ENCODE measurements at regions not wholly inside any gene's neighbourhood (a gene's known extent, or its start where the extent isn't known, plus 50 kb on each side); places are given as distances from the start of the nearest gene placed in this dataset.

- no peak for TF ChIP-seq IRF3 (IDR thresholded peaks at IDR 0.05; ENCODE audit: low read depth, low read length)
These were observed 1574.7 kb downstream of the STIM2 start (continued) for GRCh38 chr4:28435314-28435713.

DNA sequence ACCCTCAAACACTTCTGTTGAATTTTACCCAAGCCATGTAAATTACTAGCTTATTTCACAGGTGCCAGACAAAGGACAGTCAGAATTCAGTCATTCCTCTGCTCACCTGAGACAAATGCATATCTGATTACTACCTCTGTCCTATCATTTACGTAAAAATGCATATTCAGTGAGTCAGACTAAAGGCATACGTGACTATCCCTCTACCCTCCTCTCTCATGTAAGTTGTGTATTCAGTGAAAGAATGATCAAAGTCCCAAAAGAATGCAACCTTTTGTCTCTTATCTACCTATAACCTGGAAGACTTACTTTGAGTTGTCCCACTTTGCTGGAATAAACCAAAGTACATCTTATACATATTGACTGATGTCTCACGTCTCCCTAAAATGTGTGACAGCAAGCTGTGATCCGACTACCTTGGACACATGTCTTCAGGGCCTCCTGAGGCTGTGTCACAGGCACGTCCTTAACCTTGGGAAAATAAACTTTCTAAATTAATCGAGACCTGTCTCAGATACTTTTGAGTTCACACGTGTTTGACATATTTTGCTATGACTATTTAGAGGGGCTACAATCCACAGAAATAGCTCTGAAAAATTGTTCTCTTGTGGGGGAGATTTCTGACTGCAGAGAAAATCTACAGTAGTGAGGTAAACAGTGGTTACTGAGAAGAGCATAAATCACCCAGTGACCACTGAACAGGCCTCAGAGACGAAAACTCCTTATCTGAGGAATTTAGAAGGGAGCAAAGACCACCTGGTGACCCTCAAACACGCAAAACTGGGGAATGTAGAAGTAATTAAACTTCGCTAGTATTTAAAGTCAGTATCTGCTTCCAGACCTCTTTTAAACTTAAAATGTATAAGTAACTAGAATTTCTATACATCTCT lies 1575.8 kb downstream of the STIM2 start:
- H3K79me2 ChIP-seq (ENCODE audit: insufficient read depth), result no peaks in the 10 kb centered on the region
- TF ChIP-seq CHD2 (IDR thresholded peaks at IDR 0.05; ENCODE audit: low read length, partially characterized antibody), result no peak
- no peak for TF ChIP-seq POLR2AphosphoS5 (IDR thresholded peaks at IDR 0.05; ENCODE audit: low read depth, low read length)
- no peak for TF ChIP-seq FOSL2 (IDR thresholded peaks at IDR 0.05; ENCODE audit: borderline replicate concordance, low read depth)
- no peak for TF ChIP-seq RXRA (IDR thresholded peaks at IDR 0.05; ENCODE audit: borderline replicate concordance, low read depth)
- TF ChIP-seq RCOR1 (IDR thresholded peaks at IDR 0.05; ENCODE audit: low read length), result no peak
- no peak for TF ChIP-seq IRF3 (IDR thresholded peaks at IDR 0.05; ENCODE audit: low read depth, low read length)
- no peak for TF ChIP-seq EP300 (IDR thresholded peaks at IDR 0.05; ENCODE audit: borderline replicate concordance in 1 of 2, low read depth in 1 of 2, low read length in 1 of 2)
- TF ChIP-seq EZH2phosphoT487 (IDR thresholded peaks at IDR 0.05; ENCODE audit: borderline replicate concordance, low read depth), result no peak
- TF ChIP-seq YY1 (IDR thresholded peaks at IDR 0.05; ENCODE audit: low read depth), result no peak
- TF ChIP-seq TEAD4 (IDR thresholded peaks at IDR 0.05; ENCODE audit: borderline replicate concordance, insufficient read depth), result no peak
- TF ChIP-seq JUND (IDR thresholded peaks at IDR 0.05), result no peak
- H3K4me1 ChIP-seq (ENCODE audit: control insufficient read depth in 1 of 2, insufficient read depth in 2 of 2, low read depth in 1 of 2, low read length in 1 of 2), result no peaks in the 10 kb centered on the region; a peak in 1 of 4 replicates
- no peaks in the 10 kb centered on the region for H3K9me2 ChIP-seq
- H3K9ac ChIP-seq, result no peak overlapping the region
- no peak overlapping the region for H2AFZ ChIP-seq (ENCODE audit: low read depth)
- H4K20me1 ChIP-seq (ENCODE audit: insufficient read depth), result no peaks in the 10 kb centered on the region
- H3F3A ChIP-seq (replicated peaks; ENCODE audit: insufficient read depth), result no peaks in the 10 kb centered on the region
- POLR2A ChIA-PET, result no interaction called here
- WGBS (ENCODE audit: low lambda C conversion rate), result 33% methylated on average over 10 of the region's 10 CpGs
- no peaks in the 10 kb centered on the region for H3K27me3 ChIP-seq (ENCODE audit: insufficient read depth)
- DNase-seq, result no peak
- H3K4me3 ChIP-seq (ENCODE audit: low read depth in 2 of 2, low read length in 1 of 2), result no peak overlapping the region
- H3K9me3 ChIP-seq, result no peaks in the 10 kb centered on the region
- H3K27ac ChIP-seq (ENCODE audit: low read depth in 2 of 2, low read length in 1 of 2), result no peak overlapping the region
- CTCF ChIA-PET, result no interaction called here
- H3K36me3 ChIP-seq (replicated peaks in 1 of 2; ENCODE audit: control insufficient read depth in 1 of 2, insufficient read depth in 2 of 2, low read length in 1 of 2), result no peaks in the 10 kb centered on the region
- H3K4me2 ChIP-seq, result no peak overlapping the region

- Histone ChIP-seq H3K4me1 (ENCODE audit: control insufficient read depth in 1 of 2, insufficient read depth in 2 of 2, low read depth in 1 of 2, low read length in 1 of 2) (peaks cover 0 to 2% of the 10 kb centered on the region in 2 experiments; a peak in 2 of 4 replicates), H2AFZ (ENCODE audit: low read depth) (0 out of 2 replicates have a peak overlapping the region, but pooled peaks have one; percentile 47), H3F3A (replicated peaks; ENCODE audit: insufficient read depth) (peaks cover 4% of the 10 kb centered on the region), H3K4me2 (no peak overlapping the region), H4K20me1 (ENCODE audit: insufficient read depth) (no peaks in the 10 kb centered on the region), H3K9me2 (no peaks in the 10 kb centered on the region), H3K36me3 (replicated peaks in 1 of 2; ENCODE audit: control insufficient read depth in 1 of 2, insufficient read depth in 2 of 2, low read length in 1 of 2) (no peaks in the 10 kb centered on the region), H3K27ac (ENCODE audit: low read depth in 2 of 2, low read length in 1 of 2) (no peak overlapping the region), H3K9ac (no peak overlapping the region), H3K9me3 (no peaks in the 10 kb centered on the region), H3K4me3 (ENCODE audit: low read depth in 2 of 2, low read length in 1 of 2) (no peak overlapping the region), H3K27me3 (ENCODE audit: insufficient read depth) (no peaks in the 10 kb centered on the region), H3K79me2 (ENCODE audit: insufficient read depth) (no peaks in the 10 kb centered on the region)
- POLR2A ChIA-PET, result no interaction called here
- TF ChIP-seq FOSL2 (IDR thresholded peaks at IDR 0.05; ENCODE audit: borderline replicate concordance, low read depth) (no peak), MEF2A (IDR thresholded peaks at IDR 0.05; ENCODE audit: borderline replicate concordance, low read depth) (no peak), SIN3A (IDR thresholded peaks at IDR 0.05; ENCODE audit: borderline replicate concordance, low read depth, low read length) (no peak), RAD21 (IDR thresholded peaks at IDR 0.05; ENCODE audit: low read length) (no peak), POLR2AphosphoS5 (IDR thresholded peaks at IDR 0.05; ENCODE audit: low read depth, low read length) (no peak), NFIC (IDR thresholded peaks at IDR 0.05; ENCODE audit: borderline replicate concordance) (no peak), NRF1 (IDR thresholded peaks at IDR 0.05; ENCODE audit: low read depth, low read length) (no peak), RFX5 (IDR thresholded peaks at IDR 0.05; ENCODE audit: low read length) (no peak)
- TF ChIP-seq, protein P1, sequence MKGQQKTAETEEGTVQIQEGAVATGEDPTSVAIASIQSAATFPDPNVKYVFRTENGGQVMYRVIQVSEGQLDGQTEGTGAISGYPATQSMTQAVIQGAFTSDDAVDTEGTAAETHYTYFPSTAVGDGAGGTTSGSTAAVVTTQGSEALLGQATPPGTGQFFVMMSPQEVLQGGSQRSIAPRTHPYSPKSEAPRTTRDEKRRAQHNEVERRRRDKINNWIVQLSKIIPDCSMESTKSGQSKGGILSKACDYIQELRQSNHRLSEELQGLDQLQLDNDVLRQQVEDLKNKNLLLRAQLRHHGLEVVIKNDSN (IDR thresholded peaks at IDR 0.05; ENCODE audit: borderline replicate concordance, low read depth), result no peak
- TF ChIP-seq, protein P2, sequence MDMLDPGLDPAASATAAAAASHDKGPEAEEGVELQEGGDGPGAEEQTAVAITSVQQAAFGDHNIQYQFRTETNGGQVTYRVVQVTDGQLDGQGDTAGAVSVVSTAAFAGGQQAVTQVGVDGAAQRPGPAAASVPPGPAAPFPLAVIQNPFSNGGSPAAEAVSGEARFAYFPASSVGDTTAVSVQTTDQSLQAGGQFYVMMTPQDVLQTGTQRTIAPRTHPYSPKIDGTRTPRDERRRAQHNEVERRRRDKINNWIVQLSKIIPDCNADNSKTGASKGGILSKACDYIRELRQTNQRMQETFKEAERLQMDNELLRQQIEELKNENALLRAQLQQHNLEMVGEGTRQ (IDR thresholded peaks at IDR 0.05; ENCODE audit: borderline replicate concordance, low read depth, low read length), result no peak
- 37% methylated on average over 3 of the region's 3 CpGs for WGBS (ENCODE audit: low lambda C conversion rate)
- CTCF ChIA-PET, result no interaction called here
- DNase-seq, result no peak
These were observed 1582.7 kb downstream of the STIM2 start for GRCh38 chr4:28443371-28443770.

All from SK-N-SH (cell line).